Cardiac muscle cell (in vitro differentiated cells and primary cell): ENCODE measurements at regions not wholly inside any gene's neighbourhood (a gene's known extent, or its start where the extent isn't known, plus 50 kb on each side); places are given as distances from the start of the nearest gene placed in this dataset.

Experiments used
- DNase-seq, 2 donors: peaks; one replicate each; pipeline versions ENCODE4 v3.0.0 to v3.0.0-alpha.2; 2010 to 2017; ENCODE audit warnings: low read depth in 1 of 2, low spot score in 1 of 2
- H3K27ac ChIP-seq: fragments of 200-600 bp; sonication (generic); 2 replicates; pipeline ENCODE4 v1.5.1; 2016
- H3K27me3 ChIP-seq: fragments of 200-600 bp; sonication (generic); 2 replicates; pipeline ENCODE4 v1.6.0; 2016; ENCODE audit warnings: control low read depth
- H3K36me3 ChIP-seq: fragments of 200-600 bp; sonication (generic); 2 replicates; pipeline ENCODE4 v1.5.1; 2016; ENCODE audit warnings: control low read depth
- H3K4me1 ChIP-seq: fragments of 200-600 bp; sonication (generic); 2 replicates; pipeline ENCODE4 v1.8.1; 2017; ENCODE audit warnings: low read depth, mild to moderate bottlenecking, mixed run types
- H3K4me3 ChIP-seq: fragments of 200-600 bp; sonication (generic); 2 replicates; pipeline ENCODE4 v1.5.1; 2016; ENCODE audit warnings: mild to moderate bottlenecking
- H3K9me3 ChIP-seq: fragments of 200-600 bp; sonication (generic); 2 replicates; pipeline ENCODE4 v1.5.1; 2017; ENCODE audit warnings: low read depth, mild to moderate bottlenecking, control low read depth
- TF ChIP-seq, protein P1 (sequence below): IDR thresholded peaks from 2 replicates; pipeline ENCODE4 v1.5.1; 2012; ENCODE audit warnings: low read depth, mild to moderate bottlenecking, low read length

DNA sequence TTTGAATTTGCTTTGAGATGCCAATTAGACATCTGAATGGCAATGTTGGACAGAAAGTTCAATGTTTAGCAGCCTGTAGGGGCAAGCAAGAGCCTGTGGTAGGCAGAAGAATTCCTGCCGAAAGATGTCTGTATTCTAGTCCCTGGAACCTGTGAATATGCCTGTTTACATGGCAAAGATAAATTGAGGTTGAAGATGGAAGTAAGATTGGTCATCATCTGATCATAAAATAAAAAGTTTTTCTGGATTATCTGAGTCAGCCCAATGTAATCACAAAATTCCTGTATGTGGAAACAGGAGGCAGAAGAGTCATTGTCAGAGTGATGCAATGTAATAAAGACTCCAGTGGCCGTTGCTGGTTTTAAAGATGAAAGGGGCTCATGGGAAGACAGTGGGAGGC, 430.5 kb downstream of the MDFIC start:
- Histone ChIP-seq H3K27ac (no peak overlapping the region), H3K36me3 (no peaks in the 10 kb centered on the region), H3K4me1 (peaks cover under 1% of the 10 kb centered on the region), H3K9me3 (no peaks in the 10 kb centered on the region), H3K27me3 (no peaks in the 10 kb centered on the region), H3K4me3 (no peak overlapping the region)
- TF ChIP-seq, protein P1, sequence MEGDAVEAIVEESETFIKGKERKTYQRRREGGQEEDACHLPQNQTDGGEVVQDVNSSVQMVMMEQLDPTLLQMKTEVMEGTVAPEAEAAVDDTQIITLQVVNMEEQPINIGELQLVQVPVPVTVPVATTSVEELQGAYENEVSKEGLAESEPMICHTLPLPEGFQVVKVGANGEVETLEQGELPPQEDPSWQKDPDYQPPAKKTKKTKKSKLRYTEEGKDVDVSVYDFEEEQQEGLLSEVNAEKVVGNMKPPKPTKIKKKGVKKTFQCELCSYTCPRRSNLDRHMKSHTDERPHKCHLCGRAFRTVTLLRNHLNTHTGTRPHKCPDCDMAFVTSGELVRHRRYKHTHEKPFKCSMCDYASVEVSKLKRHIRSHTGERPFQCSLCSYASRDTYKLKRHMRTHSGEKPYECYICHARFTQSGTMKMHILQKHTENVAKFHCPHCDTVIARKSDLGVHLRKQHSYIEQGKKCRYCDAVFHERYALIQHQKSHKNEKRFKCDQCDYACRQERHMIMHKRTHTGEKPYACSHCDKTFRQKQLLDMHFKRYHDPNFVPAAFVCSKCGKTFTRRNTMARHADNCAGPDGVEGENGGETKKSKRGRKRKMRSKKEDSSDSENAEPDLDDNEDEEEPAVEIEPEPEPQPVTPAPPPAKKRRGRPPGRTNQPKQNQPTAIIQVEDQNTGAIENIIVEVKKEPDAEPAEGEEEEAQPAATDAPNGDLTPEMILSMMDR, result no peak
- DNase-seq, result peak in 1 of 2 donors; percentile 55

DNA sequence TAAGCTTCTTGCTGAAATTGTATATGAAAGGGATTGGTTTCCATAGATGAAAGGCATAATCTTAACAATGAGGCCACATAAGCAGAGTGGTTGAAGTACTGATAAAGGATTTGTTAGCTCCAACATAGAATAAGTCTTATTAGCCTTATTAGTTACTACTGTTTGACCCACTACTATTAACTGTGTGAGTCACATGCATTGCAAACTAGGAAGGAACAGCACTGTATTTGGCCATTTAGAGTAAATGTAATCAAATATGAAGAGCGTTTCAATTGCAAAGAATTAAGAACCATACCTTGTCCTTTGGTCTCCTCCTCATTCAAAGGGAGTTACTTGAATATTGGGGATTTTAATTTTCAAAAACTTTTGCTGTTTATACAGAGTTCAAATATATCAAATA, 428.9 kb downstream of the MDFIC start:
- H3K27me3 ChIP-seq, result no peaks in the 10 kb centered on the region

DNA sequence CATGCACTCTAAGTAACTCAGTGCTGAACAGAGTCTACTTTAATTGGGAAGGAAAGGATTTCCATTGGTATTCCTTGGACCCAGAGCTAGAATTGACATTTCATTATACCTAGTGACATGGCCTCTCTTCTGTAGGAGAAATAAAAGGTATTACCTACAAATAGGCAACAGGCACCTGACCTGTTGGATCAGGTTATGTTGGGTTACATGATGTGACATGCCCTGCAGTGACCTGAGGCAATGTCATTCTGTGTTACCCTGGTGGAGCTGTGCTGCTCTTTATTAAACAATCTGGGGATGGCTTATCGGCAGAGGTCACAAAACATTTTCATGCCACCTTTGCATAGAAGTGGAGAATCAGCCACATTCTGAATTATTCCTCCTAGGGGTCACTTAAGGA, 427.7 kb downstream of the MDFIC start:
- Histone ChIP-seq H3K36me3 (no peaks in the 10 kb centered on the region), H3K27me3 (no peaks in the 10 kb centered on the region), H3K4me1 (no peaks in the 10 kb centered on the region), H3K9me3 (no peaks in the 10 kb centered on the region), H3K4me3 (no peak overlapping the region), H3K27ac (no peak overlapping the region)
- TF ChIP-seq, protein P1, result no peak
- DNase-seq, result no peak

More for the DNA sequence above, 428.9 kb downstream of the MDFIC start:
- no peak overlapping the region for H3K27ac ChIP-seq
- DNase-seq, result no peak
- no peaks in the 10 kb centered on the region for H3K9me3 ChIP-seq
- H3K4me3 ChIP-seq, result no peak overlapping the region
- TF ChIP-seq, protein P1, result no peak
- H3K36me3 ChIP-seq, result no peaks in the 10 kb centered on the region
- H3K4me1 ChIP-seq, result no peaks in the 10 kb centered on the region

DNA sequence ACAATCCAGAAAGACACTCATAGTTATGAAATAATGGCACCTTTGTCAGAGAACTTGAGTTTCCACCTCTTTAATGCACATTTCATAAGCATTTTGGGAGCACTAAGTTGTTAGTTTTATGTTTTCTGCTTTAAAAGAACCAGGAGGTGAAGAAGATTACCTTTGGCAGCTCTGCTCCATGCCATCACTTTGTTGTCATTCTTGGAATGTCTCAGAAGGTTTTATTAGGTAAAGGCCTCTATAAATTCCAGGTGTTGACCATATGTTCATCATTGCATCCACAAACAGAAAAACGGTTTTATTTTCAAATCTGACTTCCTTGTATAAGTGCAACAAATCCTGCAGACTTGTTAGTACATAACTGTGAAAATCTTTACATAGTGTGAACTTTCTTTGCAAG, 424.8 kb downstream of the MDFIC start:
- DNase-seq, result no peak
- H3K4me1 ChIP-seq, result no peaks in the 10 kb centered on the region
- H3K27ac ChIP-seq, result no peak overlapping the region
- TF ChIP-seq, protein P1, result no peak
- no peaks in the 10 kb centered on the region for H3K27me3 ChIP-seq
- no peaks in the 10 kb centered on the region for H3K36me3 ChIP-seq
- no peaks in the 10 kb centered on the region for H3K9me3 ChIP-seq
- H3K4me3 ChIP-seq, result no peak overlapping the region

DNA sequence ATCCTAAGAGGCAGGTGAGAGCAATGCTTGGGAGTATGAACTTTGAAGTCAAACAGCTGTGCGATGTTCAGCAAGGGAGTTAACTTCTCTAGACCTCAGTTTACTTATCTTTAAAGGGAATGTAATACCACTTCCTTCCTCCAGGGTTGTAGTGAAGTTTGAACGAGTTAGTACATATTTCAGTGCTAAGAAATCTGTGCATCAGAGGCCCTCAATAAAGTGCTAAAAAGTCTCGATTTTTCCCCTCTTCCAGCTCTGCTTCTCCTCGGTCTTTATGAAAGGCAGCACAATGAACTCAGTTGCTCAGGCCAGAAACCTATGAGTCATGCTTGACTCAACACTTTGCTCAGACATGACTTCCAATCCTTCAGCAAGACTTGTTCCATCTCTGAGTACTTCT, 418.9 kb downstream of the MDFIC start:
- peak in 1 of 2 donors; percentile 77 for DNase-seq
- no peaks in the 10 kb centered on the region for H3K36me3 ChIP-seq
- H3K27ac ChIP-seq, result no peak overlapping the region
- no peaks in the 10 kb centered on the region for H3K4me1 ChIP-seq
- no peaks in the 10 kb centered on the region for H3K27me3 ChIP-seq
- TF ChIP-seq, protein P1, result peak; percentile 20
- H3K4me3 ChIP-seq, result no peak overlapping the region
- no peaks in the 10 kb centered on the region for H3K9me3 ChIP-seq

DNA sequence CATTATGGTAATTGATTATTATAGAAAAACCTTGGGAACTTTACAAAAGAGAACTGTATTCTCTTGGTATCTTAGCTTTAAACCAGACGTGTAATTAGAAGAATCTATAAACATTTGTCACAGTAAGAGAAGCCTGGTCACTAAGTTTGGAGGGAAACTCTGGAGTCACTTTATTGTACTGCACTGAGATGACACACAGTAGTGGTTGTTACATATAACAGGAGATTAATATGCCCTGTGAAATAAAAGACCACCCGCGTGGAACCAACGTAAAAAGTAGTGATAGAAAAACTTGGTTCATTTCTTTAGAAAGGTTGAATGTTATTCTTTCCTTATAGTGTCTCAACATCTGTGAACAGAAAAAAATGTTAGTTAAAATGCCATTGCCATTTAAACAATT, 416.1 kb downstream of the MDFIC start:
- no peak for DNase-seq
- H3K4me3 ChIP-seq, result no peak overlapping the region
- H3K27ac ChIP-seq, result no peak overlapping the region
- H3K27me3 ChIP-seq, result no peaks in the 10 kb centered on the region
- TF ChIP-seq, protein P1, result no peak
- H3K36me3 ChIP-seq, result no peaks in the 10 kb centered on the region
- no peaks in the 10 kb centered on the region for H3K9me3 ChIP-seq
- H3K4me1 ChIP-seq, result no peaks in the 10 kb centered on the region
